Lower leg skin (tissue), 4 donors: ENCODE measurements at regions not wholly inside any gene's neighbourhood (a gene's known extent, or its start where the extent isn't known, plus 50 kb on each side); places are given as distances from the start of the nearest gene placed in this dataset.

Experiments
- DNase-seq, 2 donors: peaks; one replicate each; pipeline ENCODE4 v3.0.0-alpha.2; 2019; ENCODE audit warnings: low spot score in 2 of 2
- H3K4me3 ChIP-seq: fragments of 200-600 bp; sonication (generic); 2 replicates; pipeline ENCODE4 v1.5.1; 2017; ENCODE audit warnings: mild to moderate bottlenecking, low read depth; ENCODE audit not compliant: poor library complexity, severe bottlenecking
- POLR2A ChIP-seq, 2 donors: fragments of 450-650 bp; IDR thresholded peaks; one replicate each; pipeline ENCODE4 v1.6.1; 2016 to 2017; ENCODE audit warnings: antibody characterized with exemption in 2 of 2, mild to moderate bottlenecking in 1 of 2, moderate library complexity in 1 of 2
- WGBS, 2 donors: methylation state at CpG; one replicate each; pipeline ENCODE4 v1.1.5; 2018; 5-methylcytosine and 5-hydroxymethylcytosine counted together
- intact Hi-C: fragments of 100-400 bp; cut with DNase I; formaldehyde crosslinking; loops from one replicate; pipeline ENCODE4 v1.15.0; 2023; ENCODE audit warnings: low total_unique reads
- TF ChIP-seq, protein P1 (sequence below), 3 donors: fragments of 450-650 bp; IDR thresholded peaks; one replicate each; pipeline ENCODE4 v1.5.1; 2016; ENCODE audit warnings: antibody characterized with exemption in 3 of 3, mild to moderate bottlenecking in 3 of 3, moderate library complexity in 2 of 3

- no peak for TF ChIP-seq POLR2A (IDR thresholded peaks at IDR 0.05)
- TF ChIP-seq, protein P1, sequence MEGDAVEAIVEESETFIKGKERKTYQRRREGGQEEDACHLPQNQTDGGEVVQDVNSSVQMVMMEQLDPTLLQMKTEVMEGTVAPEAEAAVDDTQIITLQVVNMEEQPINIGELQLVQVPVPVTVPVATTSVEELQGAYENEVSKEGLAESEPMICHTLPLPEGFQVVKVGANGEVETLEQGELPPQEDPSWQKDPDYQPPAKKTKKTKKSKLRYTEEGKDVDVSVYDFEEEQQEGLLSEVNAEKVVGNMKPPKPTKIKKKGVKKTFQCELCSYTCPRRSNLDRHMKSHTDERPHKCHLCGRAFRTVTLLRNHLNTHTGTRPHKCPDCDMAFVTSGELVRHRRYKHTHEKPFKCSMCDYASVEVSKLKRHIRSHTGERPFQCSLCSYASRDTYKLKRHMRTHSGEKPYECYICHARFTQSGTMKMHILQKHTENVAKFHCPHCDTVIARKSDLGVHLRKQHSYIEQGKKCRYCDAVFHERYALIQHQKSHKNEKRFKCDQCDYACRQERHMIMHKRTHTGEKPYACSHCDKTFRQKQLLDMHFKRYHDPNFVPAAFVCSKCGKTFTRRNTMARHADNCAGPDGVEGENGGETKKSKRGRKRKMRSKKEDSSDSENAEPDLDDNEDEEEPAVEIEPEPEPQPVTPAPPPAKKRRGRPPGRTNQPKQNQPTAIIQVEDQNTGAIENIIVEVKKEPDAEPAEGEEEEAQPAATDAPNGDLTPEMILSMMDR (IDR thresholded peaks at IDR 0.05) = no peak
- no peak overlapping the region for H3K4me3 ChIP-seq
- no peak for DNase-seq
- intact Hi-C loops = no loop called here
Measured at GRCh38 chr21:14787312-14787711, 241.2 kb upstream of the SAMSN1 start.

DNA sequence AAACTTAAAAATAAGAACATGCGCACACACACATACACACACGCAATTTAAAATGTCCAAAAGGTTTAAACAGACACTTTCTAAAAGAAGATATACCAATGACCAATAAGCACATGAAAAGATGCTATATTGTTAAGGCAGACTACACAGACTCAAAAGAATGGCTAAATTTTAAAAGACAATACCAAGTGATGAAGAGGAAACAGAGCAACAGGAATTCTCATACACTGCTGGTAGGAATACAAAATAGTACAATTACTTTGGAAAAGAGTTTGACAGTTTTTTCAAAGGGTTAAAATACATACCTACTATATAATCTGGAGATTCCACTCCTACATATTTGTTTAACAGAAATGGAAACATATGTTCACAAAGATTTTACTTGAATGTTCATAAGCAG is 239.6 kb upstream of the SAMSN1 start:
- no peak for DNase-seq
- intact Hi-C loops = no loop called here
- H3K4me3 ChIP-seq = no peak overlapping the region
- TF ChIP-seq, protein P1 (IDR thresholded peaks at IDR 0.05) = no peak
- no peak for TF ChIP-seq POLR2A (IDR thresholded peaks at IDR 0.05)
- 98% methylated on average over 2 of the region's 2 CpGs for WGBS, 2 donors

- no peak for DNase-seq
Measured at GRCh38 chr21:14773777-14774345, 227.7 kb upstream of the SAMSN1 start.

GRCh38 chr21:14771593-14771992 is 225.5 kb upstream of the SAMSN1 start:
- intact Hi-C loops = no loop called here
- no peak overlapping the region for H3K4me3 ChIP-seq
- TF ChIP-seq, protein P1 (IDR thresholded peaks at IDR 0.05) = no peak
- TF ChIP-seq POLR2A (IDR thresholded peaks at IDR 0.05) = no peak
- no peak for DNase-seq
- 49 to 50% methylated on average over 2 of the region's 2 CpGs for WGBS, 2 donors

More at GRCh38 chr21:14773777-14774345, 227.7 kb upstream of the SAMSN1 start:
- no peak overlapping the region for H3K4me3 ChIP-seq
- whole genome bisulfite sequencing, 2 donors = 37 to 44% methylated on average over 5 of the region's 5 CpGs
- intact Hi-C loops = no loop called here
- no peak for TF ChIP-seq POLR2A (IDR thresholded peaks at IDR 0.05)
- TF ChIP-seq, protein P1 (IDR thresholded peaks at IDR 0.05) = no peak

GRCh38 chr21:14768042-14768441 is 221.9 kb upstream of the SAMSN1 start:
- no peak overlapping the region for H3K4me3 ChIP-seq
- DNase-seq = no peak
- TF ChIP-seq, protein P1 (IDR thresholded peaks at IDR 0.05) = no peak
- no peak for TF ChIP-seq POLR2A (IDR thresholded peaks at IDR 0.05)
- intact Hi-C loops = no loop called here
- WGBS, 2 donors = 71 to 81% methylated on average over 2 of the region's 2 CpGs

- 74 to 79% methylated on average over 3 of the region's 3 CpGs for WGBS, 2 donors
- TF ChIP-seq, protein P1 (IDR thresholded peaks at IDR 0.05) = no peak
- H3K4me3 ChIP-seq = no peak overlapping the region
- DNase-seq = no peak
- intact Hi-C loops = no loop called here
Measured at GRCh38 chr21:14767192-14767852, 221.2 kb upstream of the SAMSN1 start.
